Activated T-cell treated with anti-CD3 and anti-CD28 coated beads for 4 hours (primary cell): ENCODE measurements at regions not wholly inside any gene's neighbourhood (a gene's known extent, or its start where the extent isn't known, plus 50 kb on each side); places are given as distances from the start of the nearest gene placed in this dataset.
"Not testable (repeated sequence)": the region's sequence is repeated elsewhere in the genome, so short reads cannot be mapped to it uniquely, and the experiment has no call there.

ENCODE experiments used
- DNase-seq: peaks from one replicate; pipeline ENCODE4 v3.0.0-alpha.2; 2020

DNA sequence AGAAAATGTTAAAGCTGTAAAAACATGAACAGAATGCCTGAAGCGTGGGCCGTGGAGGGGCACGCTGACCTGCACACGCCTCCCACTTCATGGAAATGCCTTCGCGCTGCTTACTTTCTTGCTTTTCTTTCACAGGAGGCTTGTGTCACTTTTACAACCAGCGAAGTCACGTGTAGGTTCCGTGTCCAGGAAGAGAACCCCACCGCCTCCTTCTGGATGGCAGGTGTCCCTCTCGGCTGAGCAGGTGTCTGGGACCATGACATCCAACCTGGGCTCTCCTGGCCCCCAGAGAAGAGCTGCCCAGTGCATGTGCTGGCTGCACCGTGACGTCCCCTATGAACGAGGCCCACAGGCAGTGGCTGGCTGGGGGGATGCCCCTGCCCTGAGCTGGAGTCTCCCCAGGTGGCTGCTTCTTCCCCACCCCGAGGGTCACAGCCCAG lies 345.0 kb upstream of the SFSWAP start:
- no peak for DNase-seq

DNA sequence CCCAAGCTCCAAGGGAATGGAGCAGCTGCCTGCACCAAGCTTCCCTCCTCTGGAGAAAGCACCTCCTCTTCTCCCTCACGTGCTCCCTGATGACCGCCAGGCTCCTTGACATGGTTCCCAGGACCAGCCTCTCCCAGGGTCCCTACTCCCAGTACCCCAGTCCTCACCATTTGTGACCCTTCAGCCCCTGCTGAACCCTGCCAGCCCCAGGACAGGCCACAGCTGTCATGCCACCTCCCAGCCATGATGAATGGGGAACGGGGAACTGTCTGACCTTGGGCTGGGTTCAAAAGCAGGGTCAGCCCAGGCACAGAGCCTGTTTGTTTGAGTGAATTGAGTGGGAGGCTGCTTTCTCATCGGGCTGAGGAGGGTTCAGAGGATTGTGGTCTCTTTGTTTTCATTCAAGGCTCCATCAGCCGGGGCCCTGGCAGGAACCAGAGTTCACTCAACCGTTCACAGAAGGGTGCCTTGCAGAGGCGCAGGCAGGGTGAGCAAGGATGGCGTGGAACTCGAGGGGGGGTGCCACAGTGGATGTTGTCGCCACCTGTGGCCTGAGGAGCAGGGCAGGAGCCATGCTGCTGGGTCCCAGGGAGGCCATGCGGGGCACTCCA lies 344.5 kb upstream of the SFSWAP start:
- no peak for DNase-seq

DNA sequence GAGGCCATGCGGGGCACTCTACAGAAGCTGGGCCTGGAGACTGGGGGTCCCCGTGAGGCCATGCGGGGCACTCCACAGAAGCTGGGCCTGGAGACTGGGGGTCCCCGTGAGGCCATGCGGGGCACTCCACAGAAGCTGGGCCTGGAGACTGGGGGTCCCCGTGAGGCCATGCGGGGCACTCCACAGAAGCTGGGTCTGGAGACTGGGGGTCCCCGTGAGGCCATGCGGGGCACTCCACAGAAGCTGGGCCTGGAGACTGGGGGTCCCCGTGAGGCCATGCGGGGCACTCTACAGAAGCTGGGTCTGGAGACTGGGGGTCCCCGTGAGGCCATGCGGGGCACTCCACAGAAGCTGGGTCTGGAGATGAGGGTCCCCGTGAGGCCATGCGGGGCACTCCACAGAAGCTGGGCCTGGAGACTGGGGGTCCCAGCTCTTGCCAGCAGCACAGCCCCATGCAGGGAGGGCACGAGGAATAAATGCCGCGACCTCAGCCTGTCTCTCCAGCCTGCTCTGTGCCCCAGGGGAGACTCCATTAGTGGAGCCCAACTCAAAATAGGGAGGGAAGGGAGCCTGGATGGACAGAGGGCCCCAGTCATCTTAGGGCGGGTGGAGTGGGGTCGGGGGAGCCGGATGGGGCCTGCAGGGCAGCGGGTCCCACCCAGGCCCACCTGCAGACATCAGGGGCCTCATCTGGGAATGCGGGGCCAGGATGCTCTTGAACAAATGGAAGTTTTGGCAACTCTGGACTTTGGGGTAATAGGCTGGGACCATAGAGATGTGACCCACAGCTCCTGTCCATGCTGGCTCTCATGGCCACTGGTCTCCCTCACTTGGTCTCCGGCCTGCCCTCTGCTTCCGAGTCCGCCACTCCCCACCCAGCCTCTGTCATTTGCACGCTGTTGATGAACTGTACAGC lies 343.6 kb upstream of the SFSWAP start:
- not testable (repeated sequence) for DNase-seq

DNA sequence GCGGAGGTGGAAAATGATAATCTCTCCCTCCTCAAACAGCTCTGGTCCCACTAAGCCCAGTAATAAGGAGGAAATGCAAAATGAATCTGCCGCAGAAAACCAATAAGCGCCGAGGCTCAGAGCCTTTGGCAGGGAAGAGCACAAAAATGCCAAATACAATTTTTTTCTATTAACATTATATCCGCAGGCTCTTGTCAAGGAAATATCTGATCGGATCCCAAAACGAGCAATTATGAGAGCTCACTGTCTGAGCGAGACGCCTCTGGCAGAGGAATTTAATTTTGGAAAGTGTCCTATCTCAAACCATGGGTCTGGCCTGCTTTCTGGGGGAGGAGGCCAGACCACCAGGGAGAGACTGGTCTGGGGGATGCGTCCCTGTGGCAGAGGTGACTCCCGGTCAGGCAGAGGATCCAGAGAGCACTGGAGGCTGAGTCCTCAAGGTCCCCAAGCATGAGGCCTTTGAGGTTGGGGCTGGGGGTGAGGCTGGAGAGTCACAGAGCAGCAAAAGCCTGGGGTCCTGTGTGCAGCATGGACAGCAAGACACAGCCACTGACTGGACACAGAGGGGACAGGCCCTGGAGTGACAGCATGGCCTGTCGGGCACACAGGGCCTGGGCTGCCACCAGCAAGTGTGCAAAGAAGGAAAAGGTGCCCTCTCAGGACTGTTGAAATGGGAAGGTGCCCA lies 342.8 kb upstream of the SFSWAP start:
- no peak for DNase-seq

DNA sequence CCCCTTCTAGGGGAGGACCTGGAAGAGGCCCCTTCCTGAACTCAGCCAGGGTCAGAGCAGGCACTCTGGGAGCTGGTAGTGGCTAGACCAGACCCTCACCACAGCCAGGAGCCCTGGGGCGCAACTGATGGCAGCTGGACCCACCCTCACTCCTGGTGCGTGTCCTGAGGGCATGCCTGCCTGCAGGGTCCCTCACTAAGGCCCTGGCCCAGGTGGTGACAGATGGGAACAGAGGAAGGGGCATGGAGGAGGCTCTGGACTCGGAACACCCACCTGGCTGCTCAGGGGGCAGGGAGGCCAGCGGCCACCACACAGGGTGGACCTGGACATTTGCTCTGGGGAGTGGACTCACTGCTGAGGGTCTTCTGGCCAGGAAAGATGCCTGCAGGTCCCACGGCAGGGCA lies 342.2 kb upstream of the SFSWAP start:
- DNase-seq, result no peak

DNA sequence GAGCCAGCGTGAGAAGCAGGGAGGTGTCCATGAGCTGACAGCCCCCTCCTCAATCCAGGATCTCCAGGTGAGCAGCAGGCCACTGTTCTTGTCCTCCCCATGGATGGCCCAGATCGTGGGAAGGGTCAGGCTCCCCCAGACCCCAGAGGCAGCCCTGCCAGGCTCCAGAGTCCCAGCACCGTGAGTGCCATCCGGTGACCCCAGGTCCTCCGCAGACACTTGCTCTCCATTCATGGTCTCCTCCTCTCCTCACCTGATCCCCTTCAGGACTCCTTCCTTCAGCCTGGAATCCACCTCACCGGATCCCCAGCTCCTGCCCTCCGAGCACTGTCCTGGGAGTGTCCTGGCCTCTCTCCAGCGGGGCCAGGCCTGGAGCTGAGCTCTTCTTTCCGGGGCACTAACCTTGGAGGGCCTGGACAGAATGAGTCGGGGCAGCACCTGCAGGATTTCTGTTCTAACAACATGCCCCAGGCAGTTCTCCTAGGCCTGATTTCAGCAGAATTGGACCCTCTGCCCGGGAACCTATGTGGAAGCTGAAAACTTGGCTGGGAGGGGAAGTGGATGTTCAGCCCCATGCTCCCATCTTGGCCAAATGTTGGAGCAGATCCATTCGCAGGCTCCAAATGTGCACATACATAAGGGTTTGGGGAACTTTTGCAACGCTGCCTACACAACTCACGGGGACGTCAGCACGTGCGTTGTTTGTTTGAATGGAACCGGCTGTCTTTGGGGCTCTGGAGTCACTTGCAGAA lies 341.6 kb upstream of the SFSWAP start:
- no peak for DNase-seq

DNA sequence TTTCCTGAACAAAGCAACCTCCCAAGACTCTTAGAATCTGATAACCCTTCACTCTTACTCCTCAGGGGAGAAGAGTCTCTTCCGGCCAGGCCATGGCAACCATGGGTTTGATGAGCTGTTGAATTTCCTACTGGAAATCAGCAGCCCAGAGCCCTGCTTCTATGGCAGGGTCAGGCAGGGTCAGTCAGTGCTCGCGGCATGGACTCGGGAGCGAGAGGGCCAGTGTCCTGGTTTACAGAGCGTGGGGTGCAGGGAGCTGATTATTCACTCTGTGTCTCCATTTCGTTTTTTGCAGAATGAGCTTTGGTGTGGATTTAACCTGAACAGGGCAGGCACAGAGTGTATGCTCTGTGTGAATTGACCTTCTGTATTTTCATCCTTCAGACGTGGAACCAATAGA lies 340.6 kb upstream of the SFSWAP start:
- no peak for DNase-seq

DNA sequence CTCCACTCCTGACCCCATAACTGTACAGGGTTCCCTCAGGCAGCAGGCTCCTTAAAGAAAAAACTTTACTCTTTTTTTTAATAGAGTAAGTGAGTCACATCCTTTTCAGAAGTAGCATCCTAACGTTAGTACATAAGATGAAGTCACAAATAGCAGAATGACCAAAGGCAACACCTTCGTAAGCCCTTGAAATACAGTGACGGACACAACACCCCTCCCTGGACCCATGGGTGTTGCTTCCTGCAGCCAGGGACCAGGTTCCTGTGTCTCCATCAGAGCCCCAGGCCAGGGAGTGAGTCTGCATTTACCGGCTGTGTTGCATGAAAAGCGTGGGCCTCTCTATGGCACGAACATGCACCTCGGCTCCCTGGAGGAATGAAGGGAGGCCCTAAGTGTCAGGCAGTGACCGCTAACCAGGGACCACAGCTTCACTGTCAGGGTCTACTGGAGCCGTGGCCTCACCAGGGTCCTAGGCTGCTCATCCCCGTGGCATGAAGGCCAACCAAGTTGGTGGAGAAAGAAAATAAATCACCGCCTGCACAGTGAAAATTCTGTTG lies 340.0 kb upstream of the SFSWAP start:
- DNase-seq, result no peak

DNA sequence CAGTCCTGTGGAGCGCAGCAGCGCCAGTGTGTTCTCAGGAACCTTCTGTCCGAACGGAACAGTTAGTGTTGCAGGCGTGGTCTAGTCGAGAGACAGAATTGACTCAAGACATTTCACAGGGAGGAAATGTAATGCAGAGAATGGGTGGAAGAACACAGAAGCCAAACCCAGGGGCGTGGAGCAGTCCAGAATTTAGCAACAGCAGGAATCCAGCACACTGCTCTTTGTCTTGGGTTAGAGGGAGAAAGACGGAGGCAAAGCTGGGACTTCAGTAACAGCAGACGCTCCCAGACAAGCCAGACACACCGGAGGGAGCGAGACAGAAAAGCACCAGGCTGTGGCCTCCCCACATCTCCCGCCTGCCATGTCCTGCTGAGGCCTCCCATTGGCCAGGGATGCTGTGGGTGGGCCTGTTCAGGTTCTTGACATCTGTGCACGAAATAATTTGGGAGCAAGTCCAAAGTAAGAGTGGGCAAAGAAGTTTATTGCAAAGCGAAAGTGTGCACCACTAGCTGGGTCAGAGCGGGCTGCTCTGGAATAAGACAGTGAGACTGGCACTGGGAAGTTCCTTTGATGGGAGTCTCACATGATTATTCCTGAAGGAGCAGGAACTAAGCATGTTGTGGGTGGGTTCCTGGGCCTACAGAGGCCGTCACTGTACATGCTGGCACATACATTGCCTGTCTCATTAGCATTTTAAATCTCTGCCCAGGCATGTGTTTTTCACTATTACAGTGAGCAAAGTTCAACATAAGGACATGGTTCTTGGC lies 339.3 kb upstream of the SFSWAP start:
- DNase-seq, result no peak

DNA sequence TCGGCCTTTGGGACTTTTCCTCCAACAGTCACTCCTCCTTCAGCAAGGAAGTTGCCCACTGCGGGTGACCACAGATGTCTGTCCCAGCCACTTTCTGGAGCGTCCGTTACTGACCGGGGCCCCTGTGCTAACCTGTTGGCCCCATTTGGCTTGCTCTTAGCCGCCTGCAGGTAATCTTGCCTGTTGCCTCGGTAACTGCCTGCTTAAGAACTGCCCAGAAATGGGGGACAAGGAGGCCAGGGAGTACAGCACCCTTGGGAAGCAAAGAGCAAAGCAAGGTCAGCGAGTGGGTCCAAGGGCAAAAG lies 338.8 kb upstream of the SFSWAP start:
- no peak for DNase-seq

DNA sequence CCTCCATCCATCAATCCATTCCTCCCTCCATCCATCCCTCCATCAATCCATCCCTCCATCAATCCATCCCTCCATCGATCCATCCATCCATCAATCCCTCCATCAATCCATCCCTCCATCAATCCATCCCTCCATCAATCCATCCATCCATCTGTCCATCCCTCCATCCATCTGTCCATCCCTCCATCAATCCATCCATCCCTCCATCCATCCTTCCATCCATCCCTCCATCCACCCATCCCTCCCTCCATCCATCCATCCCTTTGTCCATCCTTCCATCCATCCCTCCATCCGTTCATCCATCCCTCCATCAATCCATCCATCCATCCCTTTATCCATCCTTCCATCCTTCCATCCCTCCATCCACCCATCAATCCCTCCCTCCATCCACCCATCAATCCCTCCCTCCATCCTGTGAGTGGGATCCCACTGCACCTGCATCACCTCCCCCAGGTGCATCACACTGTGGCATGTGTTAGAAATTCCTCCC lies 338.1 kb upstream of the SFSWAP start:
- DNase-seq, result no peak

DNA sequence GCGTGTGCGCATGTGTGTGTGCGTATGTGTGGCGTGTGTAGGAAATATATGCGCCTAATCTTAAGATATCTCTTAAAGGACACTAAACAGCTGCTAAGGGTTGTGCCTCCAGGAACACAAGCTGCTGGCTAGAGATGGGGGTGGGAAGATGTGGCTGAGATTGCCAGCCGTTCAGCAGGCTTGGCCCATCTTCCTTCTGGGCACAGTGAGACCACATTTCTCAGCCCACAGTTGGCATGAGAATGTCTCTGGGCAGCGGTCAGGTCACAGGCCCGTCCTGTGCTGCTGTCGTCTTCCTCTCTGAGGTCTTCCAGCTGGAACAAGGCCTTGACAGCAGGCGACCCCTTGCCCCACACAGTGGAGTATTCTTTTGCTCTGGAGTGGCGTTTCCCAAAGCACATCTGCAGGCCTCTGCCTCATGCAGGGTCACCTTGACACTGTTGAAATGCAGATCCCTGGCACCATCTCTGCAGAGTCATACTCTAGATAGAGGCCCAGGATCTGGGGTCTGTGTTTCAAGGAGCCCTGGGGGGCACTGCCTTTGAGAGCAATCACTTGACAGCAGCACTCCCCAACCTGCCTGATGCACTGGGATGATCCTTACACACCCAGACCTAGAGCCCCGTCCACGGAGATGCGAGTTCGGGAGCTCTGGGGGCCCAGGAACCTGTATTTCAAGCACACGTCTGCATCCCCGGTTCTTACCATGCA lies 335.5 kb upstream of the SFSWAP start:
- no peak for DNase-seq

DNA sequence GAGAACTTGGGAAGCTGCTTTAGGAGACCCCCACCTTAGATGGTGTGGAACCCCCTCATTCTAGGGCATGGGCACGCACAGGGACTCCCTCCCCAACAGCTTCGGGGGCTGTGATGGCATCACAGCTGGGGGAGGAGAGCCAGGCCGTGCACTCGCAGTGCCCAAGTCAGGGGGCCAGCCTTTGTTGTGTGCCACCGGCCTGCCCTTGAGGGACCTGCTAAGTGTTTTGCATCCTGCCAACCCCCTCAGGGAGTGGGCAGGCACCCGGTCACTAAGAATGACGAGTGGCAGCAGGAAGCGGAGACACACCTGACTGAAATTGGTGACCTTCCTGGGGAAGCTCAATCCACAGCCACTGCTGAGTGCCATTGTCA lies 334.9 kb upstream of the SFSWAP start:
- no peak for DNase-seq

DNA sequence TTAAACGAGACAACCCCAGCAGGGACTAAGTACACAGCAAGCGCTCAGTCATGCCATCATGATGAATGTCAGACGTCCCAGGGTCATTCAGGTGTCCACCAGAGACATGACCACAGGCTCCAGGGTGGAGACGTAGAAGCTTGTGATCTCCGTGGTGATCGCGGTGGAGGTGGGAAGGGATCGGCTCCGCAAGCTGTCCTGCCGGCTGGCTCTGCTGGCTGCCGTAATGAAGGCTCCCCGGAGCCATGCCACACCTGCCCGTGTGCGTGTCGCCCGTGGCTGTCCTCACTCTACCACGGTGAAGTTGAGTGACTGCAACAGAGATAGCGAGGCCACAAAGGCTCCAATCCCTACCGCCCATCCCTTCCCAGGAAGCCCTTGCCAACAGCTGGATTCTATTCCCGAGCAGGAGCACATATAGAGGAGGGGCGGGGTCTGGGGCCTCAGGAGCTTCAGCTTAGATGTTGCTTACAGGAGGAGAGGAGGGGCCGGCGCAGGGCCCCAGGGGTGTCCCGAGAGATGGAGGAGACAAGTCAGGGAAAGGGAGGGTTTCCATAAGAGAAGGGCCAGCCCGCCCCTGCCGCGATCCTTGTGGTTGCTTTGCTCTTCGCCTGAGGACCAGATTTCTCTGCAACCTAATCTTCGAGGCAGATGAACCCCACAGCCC lies 332.6 kb upstream of the SFSWAP start:
- no peak for DNase-seq

DNA sequence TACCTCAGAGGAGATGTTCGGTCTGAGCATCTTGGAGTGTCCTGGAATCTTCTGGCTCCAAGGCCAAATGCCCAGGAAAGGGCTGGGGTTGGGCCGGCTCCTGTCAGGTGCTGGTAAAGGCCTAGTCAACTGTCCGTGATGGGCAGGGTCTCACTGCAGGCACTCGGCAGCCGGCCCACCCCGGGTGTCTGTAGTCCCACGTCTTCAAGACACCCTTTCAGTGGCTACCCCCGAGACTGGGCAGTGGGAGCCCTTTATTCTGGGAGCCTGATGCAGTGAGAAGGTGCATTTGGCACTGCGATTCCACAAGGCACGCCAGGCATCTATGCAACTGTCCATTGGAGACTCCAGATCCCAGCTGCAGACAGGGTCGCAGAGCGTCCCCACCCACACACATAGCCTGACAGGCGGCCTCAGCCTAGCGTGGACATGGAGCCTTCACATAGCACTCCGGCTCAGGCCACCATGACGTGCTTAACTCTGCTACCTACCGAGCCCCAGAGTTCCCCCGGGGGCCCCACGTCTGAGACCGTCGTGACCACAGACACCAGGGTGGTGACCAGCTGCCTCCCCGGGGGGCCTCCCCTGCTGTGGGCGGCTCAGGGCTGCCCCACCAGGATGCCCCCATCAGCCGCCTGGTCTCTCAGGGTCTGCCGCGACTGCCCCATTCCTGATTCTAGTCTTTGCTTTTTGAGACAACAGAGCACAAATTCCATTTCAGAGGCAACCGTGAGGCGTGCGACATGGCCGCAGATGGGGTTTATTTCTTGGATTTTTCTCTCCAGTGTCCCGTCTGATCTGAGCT lies 331.8 kb upstream of the SFSWAP start:
- no peak for DNase-seq

DNA sequence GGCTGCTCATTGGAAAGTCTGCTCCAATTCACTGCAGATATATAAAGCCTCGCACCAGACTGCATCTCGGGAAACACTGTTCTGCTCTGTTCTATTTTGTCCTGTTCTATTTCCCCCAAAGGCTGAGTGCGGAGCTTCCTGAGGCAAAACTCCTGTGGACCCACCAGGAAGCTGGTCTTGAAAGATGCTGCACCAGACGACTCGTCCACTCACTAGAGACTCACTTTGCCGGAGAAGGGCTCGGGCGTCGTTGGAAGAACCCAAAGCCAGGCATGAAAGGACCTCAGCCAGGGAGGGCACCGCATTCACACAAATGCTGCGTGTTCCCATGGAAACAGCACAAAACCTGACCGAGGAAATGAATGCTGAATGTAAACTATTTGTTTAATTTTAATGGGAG lies 331.2 kb upstream of the SFSWAP start:
- DNase-seq, result no peak

DNA sequence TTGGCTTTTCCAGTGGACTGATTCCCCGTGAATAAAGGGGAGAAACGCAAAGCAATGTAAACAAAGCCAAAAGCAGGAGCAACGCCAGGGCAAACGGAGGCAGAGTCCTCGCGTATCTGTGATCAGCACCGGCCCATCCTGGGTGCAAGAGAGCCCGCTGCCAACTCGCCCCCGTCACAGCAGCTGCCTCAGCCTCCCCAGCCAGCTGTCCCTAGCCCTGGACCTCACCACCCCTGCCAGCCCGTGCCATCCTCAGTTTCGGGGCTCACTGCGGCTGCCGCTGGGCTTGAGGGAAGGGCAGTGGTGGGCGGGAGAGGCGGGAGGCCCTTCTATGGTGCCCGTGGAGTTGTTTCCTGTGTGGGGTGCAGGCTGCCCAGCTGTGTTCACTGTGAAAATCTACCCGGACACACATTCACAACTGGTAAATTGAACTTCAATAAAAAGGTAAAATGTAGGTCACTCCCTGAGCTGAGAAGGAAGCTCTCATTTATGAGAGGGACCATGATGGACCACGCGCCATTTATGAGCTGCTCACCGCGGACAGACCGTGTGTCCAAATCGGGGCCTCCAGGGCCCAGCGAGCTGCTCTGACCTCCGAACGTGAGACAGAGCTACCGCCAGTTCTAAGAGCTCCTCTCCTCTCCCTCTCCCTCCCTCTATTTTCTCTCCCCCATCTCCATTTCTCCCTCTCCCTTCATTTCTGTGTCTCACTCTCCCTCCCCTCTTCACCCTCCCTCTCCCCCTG lies 330.5 kb upstream of the SFSWAP start:
- no peak for DNase-seq

DNA sequence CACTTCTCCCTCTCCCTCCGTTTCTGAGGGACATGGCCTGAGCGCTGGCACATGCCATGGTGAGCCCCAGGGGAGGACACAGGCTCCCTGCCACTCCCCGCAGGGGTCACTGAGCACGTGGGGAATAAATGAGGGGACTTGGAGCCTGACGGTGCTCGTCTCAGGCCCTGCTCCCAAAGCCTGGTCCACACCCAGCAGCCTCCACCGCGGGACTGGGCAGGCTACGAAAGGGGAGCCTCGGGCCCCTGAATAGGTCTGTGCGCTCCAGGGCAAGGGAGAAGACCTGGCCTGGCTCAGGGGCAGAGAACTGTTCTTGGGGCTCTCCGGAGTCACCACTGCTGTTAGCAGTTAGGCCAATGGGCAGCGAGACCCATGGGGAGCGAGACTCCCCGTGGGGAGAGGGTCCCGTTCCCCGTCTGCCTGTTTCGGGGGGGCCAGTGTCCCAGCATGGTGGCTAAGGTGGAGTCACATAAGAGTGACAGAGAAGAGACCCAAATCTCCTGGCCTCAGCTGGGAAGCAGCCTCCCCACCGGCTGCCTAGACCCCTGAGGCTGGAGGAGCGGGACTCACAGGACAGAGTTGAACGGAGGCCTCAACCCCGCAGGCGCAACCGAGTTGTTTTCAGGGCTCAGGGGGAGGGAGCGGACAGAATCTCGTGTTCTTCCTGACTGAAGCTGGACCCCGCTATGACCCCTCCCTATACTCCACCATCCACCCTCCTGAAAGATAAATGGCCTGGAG lies 329.8 kb upstream of the SFSWAP start:
- no peak for DNase-seq
